K562 (cell line): ENCODE measurements at regions not wholly inside any gene's neighbourhood (a gene's known extent, or its start where the extent isn't known, plus 50 kb on each side); places are given as distances from the start of the nearest gene placed in this dataset.

Experiments
- BACH1 ChIP-seq: fragments of 200-800 bp; sonication (Bioruptor generic); IDR thresholded peaks from 2 replicates; pipeline ENCODE4 v1.6.1; 2016; ENCODE audit warnings: missing genetic modification characterization, missing compliant biosample characterization
- ELF4 ChIP-seq: fragments of 450-650 bp; formaldehyde crosslinking; IDR thresholded peaks from 2 replicates; pipeline ENCODE4 v1.4.0; 2022; ENCODE audit warnings: missing genetic modification characterization
- EP300 ChIP-seq: IDR thresholded peaks from 2 replicates; pipeline ENCODE4 v1.6.1; 2012; ENCODE audit warnings: low read length, improper control_type of control experiment
- FIP1L1 ChIP-seq: fragments of 200-400 bp; formaldehyde crosslinking; IDR thresholded peaks from 2 replicates; pipeline ENCODE4 v1.6.1; 2018; ENCODE audit warnings: mild to moderate bottlenecking, low read depth, low read length; ENCODE audit not compliant: poor library complexity, severe bottlenecking
- FOXO4 ChIP-seq: fragments of 450-650 bp; formaldehyde crosslinking; IDR thresholded peaks from 2 replicates; pipeline ENCODE4 v1.4.0; 2020; ENCODE audit warnings: mild to moderate bottlenecking, moderate library complexity
- HDAC6 ChIP-seq: IDR thresholded peaks from 2 replicates; pipeline ENCODE4 v1.6.1; 2012; ENCODE audit warnings: low read depth, mild to moderate bottlenecking, control low read depth, inconsistent platforms, low read length, moderate library complexity
- MECOM ChIP-seq: fragments of 250-450 bp; sonication (Bioruptor Pico); IDR thresholded peaks from 2 replicates; pipeline ENCODE4 v1.8.0; 2022; ENCODE audit warnings: inconsistent platforms
- POLR2A ChIP-seq: fragments of 450-650 bp; conservative IDR thresholded peaks from 2 replicates; pipeline ENCODE4 v1.6.1; 2016
- SMAD1 ChIP-seq: fragments of 150-350 bp; IDR thresholded peaks from 2 replicates; pipeline ENCODE4 v1.6.1; 2014; ENCODE audit warnings: low read length, low read depth; ENCODE audit not compliant: partially characterized antibody
- TCF7 ChIP-seq: sonication (generic); IDR thresholded peaks from 2 replicates; pipeline ENCODE4 v1.6.1; 2016; ENCODE audit warnings: antibody characterized with exemption, borderline replicate concordance
- ZBTB7A ChIP-seq: IDR thresholded peaks from 2 replicates; pipeline ENCODE4 v1.6.1; 2011; ENCODE audit warnings: low read depth, mild to moderate bottlenecking, low read length, moderate library complexity, borderline replicate concordance; ENCODE audit not compliant: control insufficient read depth
- ZNF395 ChIP-seq: fragments of 200-800 bp; sonication (Bioruptor generic); IDR thresholded peaks from 2 replicates; pipeline ENCODE4 v1.6.1; 2017; ENCODE audit warnings: missing genetic modification characterization, missing compliant biosample characterization
- TF ChIP-seq, protein P1 (sequence below), 3 experiments: IDR thresholded peaks in 2 of 3; conservative IDR thresholded peaks in 1 of 3; 2 replicates each; pipeline ENCODE4 v1.5.1; 2011 to 2012; ENCODE audit warnings: low read length in 3 of 3, mild to moderate bottlenecking in 3 of 3, control low read depth in 2 of 3, improper control_type of control experiment in 1 of 3, inconsistent platforms in 1 of 3, low read depth in 1 of 3, mixed read lengths in 1 of 3, moderate library complexity in 1 of 3; ENCODE audit not compliant: insufficient read depth in 2 of 3
- TF ChIP-seq, protein P2 (sequence below), 2 experiments: IDR thresholded peaks; 2 replicates each; pipeline ENCODE4 v1.6.1; 2012; ENCODE audit warnings: improper control_type of control experiment in 2 of 2, low read depth in 2 of 2, low read length in 2 of 2, borderline replicate concordance in 1 of 2

GRCh38 chr1:81435175-81435574 lies 365.6 kb upstream of the ADGRL2 start:
- TF ChIP-seq, protein P1, sequence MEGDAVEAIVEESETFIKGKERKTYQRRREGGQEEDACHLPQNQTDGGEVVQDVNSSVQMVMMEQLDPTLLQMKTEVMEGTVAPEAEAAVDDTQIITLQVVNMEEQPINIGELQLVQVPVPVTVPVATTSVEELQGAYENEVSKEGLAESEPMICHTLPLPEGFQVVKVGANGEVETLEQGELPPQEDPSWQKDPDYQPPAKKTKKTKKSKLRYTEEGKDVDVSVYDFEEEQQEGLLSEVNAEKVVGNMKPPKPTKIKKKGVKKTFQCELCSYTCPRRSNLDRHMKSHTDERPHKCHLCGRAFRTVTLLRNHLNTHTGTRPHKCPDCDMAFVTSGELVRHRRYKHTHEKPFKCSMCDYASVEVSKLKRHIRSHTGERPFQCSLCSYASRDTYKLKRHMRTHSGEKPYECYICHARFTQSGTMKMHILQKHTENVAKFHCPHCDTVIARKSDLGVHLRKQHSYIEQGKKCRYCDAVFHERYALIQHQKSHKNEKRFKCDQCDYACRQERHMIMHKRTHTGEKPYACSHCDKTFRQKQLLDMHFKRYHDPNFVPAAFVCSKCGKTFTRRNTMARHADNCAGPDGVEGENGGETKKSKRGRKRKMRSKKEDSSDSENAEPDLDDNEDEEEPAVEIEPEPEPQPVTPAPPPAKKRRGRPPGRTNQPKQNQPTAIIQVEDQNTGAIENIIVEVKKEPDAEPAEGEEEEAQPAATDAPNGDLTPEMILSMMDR (IDR thresholded peaks at IDR 0.05 in 2 of 3, conservative IDR thresholded peaks at IDR 0.05 in 1 of 3; ENCODE audit: insufficient read depth in 2 of 3, low read depth in 1 of 3, low read length in 3 of 3): no peak
- TF ChIP-seq POLR2A (no peak), MECOM (CRISPR knock-in tag) (no peak), FOXO4 (CRISPR knock-in tag) (no peak), SMAD1 (no peak), ZNF395 (CRISPR knock-in tag) (no peak), TCF7 (no peak), BACH1 (tag) (no peak), ZBTB7A (no peak), ELF4 (CRISPR knock-in tag) (no peak), FIP1L1 (no peak), EP300 (no peak), HDAC6 (no peak)
- TF ChIP-seq, protein P2, sequence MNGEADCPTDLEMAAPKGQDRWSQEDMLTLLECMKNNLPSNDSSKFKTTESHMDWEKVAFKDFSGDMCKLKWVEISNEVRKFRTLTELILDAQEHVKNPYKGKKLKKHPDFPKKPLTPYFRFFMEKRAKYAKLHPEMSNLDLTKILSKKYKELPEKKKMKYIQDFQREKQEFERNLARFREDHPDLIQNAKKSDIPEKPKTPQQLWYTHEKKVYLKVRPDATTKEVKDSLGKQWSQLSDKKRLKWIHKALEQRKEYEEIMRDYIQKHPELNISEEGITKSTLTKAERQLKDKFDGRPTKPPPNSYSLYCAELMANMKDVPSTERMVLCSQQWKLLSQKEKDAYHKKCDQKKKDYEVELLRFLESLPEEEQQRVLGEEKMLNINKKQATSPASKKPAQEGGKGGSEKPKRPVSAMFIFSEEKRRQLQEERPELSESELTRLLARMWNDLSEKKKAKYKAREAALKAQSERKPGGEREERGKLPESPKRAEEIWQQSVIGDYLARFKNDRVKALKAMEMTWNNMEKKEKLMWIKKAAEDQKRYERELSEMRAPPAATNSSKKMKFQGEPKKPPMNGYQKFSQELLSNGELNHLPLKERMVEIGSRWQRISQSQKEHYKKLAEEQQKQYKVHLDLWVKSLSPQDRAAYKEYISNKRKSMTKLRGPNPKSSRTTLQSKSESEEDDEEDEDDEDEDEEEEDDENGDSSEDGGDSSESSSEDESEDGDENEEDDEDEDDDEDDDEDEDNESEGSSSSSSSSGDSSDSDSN (IDR thresholded peaks at IDR 0.05; ENCODE audit: borderline replicate concordance in 1 of 2, low read depth in 2 of 2, low read length in 2 of 2): no peak
